ENCODE measurements at regions not wholly inside any gene's neighbourhood (a gene's known extent, or its start where the extent isn't known, plus 50 kb on each side); places are given as distances from the start of the nearest gene placed in this dataset.
A peak's percentile ranks its signal among the peaks of the same experiment; 100 is the strongest.
"Not testable (repeated sequence)": the region's sequence is repeated elsewhere in the genome, so short reads cannot be mapped to it uniquely, and the experiment has no call there.

DNA sequence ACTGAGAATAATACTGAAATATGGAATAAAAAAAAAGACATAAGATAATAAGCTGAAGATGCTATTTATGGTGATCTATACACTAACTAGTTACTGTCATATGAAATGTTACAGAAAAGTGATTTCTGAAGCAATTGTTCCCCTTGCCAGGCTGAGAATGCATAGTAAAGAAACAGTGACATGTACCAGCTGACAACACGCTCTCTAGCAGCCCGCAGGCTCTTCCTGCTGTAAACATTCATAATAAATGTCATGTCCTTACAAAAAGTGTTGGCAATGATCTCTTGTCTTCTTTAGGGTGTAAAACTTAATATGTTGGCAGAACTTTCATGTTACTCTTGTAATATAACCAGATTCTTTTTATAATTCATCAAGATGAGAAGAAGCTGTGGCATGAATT, 1171.3 kb downstream of the DSC3 start:
- no peak for DNase-seq (ENCODE audit: low read depth)

DNA sequence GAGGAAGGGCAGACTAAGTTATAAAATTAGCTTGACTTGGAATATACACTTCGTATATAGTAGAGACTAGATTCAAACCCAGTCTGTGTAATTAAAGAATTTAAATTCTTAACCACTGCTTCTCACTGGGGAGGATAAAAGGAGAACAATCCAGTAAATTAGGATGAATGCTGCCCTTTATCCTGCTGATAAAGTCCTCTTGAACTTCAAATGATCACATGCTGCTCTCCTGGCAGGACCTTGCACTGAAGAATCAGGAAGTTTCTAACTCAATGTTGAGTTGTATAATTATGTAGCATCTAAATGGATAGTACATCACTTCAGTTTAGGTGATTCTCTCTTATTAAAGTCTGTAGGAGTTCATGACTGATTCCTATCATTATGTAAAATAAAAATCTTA, 1179.7 kb downstream of the DSC3 start:
- DNase-seq (ENCODE audit: low read depth): no peak

DNA sequence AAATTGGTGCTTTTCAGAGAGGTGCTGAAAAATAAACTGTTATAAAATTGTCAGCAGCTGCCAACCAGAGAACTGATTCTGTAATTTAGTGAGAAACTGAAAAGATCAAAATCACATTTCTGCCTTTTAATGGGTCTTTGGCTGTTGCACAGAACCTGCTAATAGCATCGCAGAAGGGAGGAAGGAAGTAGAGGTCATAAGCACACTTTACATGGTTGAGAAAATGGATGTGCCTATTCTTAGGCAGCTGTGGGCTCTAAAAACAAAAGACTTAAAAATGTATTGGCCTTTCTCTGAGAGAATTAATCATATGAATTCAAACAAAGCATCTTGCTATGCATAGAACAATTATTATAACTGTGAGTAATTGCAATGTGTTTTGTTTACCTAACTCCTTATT, 1186.9 kb downstream of the DSC3 start:
- DNase-seq (ENCODE audit: low read depth): no peak

DNA sequence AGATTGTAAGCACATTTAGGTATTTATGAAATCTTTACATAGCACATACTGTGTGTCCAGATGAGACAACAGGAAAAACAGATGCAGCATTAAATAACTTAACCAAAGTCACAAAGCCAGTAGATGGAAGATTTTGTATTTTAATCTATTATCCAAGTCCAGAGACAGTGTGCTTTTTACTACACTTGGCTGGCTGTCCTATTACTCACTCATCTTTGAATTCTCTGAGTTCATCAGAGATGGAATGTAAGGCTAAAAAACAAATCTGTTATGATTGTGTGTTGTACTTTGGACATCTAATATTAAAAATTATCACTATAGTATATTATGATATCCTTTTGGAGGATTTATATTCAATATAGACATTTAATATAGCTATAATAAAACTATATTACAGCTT, 1189.4 kb downstream of the DSC3 start:
- DNase-seq (ENCODE audit: low read depth): peak; percentile 13

DNA sequence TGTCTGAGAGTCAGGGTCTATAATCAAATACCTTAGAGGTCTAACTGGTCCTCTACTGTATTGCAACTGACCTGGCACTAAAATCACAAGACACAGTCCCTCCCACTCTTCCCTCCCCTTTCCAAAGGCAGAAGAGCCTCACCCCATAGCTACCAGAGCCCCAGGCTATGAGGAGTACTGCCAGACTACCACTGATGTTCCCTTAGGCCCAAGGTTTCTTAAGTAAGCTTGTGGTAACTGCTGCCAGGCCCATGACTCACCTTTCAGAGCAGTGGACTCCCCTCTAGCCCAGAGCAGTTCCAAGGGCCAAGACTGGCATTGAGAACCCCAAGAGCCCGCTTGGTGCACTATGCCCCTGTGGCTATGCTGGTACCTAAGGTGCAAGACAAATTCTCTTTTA, 1193.4 kb downstream of the DSC3 start:
- peak; percentile 37 for DNase-seq (ENCODE audit: low read depth)

DNA sequence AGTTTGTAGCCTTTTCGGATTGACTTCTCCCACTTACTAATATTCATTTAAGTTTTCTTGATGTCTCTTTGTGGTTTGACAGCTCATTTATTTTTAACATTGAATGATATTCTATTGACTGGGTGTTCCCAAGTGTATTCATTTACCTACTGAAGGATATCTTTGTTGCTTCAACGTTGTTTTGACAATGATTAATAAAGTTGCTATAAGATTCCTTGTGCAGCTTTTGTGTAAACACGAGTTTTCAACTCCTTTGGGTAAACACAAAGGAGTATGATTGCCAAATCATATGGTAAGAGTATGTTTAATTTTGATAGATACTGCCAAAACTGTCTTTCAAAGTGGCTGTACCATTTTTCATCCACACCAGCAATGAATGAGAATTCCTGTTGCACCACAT, 1200.9 kb downstream of the DSC3 start:
- no peak for DNase-seq (ENCODE audit: low read depth)

DNA sequence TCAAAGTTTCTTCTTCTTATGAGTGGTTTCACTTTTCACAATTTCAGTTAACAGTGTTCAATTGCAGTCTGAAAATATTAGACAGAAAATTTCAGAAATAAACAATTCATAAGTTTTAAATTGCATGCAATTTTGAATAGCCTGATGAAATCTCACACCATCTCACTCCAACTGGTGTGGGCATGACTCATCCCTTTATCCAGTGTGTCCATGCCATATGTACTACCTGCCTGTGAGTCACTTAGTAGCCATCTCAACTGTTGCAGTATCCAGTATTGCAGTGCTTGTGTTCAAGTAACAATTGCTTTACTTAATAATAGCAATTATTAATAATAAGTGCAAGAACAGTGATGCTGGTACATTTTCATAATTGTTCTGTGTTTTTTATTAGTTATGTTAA, 1202.5 kb downstream of the DSC3 start:
- peak; percentile 91 for DNase-seq (ENCODE audit: low read depth)

DNA sequence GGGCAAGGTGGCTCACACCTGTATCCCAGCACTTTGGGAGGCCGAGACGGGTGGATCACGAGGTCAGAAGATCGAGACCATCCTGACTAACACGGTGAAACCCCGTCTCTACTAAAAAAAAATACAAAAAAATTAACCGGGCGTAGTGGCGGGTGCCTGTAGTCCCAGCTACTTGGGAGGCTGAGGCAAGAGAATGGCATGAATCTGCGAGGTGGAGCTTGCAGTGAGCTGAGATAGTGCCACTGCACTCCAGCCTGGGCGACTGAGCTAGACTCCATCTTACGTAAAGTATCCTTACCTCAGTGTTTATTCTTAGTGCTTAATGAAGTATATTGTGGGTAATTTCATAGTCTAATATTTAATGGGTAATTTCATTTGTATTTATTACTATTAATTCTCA, 1203.6 kb downstream of the DSC3 start:
- not testable (repeated sequence) for DNase-seq (ENCODE audit: low read depth)

DNA sequence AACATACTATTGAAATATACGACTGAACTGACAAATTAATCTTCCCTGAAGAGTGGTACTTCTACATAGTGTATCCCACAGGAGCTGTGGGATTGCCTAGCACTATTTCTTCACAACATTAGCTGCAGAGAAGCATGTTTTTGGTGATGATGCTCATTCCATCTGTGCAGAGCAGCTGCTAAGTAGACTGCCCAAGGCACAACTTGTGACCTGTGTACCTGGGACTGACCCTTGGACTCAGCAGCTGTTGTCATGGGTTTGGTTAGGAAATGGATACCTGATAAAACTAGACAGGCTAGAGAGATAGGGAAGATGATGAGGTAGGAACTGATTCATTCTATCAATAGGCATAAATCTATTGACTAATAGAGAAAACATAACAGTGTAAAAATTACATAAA, 1204.0 kb downstream of the DSC3 start:
- DNase-seq (ENCODE audit: low read depth): no peak

DNA sequence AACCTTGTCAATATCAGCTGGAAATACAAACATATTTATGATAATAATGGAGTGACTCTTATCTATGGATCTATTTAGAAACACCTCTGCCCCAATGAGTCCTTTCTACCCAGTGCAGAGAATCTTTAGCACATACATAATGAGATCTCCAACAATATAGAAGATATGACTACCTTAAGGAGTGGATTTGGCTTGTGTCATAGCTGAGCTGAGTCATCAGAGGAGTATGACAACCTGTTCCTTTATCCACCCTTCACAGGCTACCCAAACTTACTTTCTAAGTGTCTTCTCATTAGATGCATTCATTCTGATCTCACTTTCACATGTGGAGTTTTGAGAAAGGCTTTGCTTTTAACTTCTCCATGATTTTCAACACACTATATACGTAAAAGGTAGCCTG, 1218.9 kb downstream of the DSC3 start:
- DNase-seq (ENCODE audit: low read depth): no peak

DNA sequence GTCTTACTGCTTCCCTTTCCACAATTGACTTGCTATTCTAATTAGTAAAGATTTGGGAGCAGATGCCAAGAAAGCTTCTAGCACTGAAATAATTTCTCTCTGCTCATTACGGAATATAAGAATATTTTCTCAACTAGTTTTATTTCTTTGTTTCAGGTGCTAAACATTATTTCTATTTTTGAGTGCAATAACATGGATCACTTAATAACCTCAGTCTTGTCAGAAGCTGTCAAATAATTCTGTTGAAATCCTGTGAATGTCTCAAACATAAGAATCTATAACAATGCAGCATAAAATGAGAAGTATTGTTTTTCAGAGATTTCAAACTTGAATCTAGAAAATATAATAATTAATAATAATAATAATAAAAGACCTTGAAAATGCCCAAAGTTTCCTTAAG, 1221.0 kb downstream of the DSC3 start:
- DNase-seq (ENCODE audit: low read depth): no peak

DNA sequence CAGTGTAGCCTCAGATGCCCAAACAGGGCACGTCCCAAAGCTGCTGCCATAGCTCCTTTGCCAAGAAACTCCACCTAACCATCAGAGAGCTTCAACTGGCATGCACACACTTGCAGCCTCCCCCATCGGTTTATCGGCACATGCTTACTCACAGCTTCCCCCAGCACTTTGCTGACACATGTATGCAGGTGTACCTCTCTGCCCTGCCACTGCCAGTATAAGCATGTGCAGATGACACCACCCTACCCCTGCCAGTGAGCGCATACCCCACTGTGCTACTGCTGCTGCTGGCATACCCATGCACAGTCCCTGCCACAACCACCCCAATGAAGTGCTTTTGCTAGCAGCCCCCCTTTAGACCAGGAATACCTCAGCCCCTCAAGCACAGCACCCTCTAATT, 1231.0 kb downstream of the DSC3 start:
- DNase-seq (ENCODE audit: low read depth): no peak

DNA sequence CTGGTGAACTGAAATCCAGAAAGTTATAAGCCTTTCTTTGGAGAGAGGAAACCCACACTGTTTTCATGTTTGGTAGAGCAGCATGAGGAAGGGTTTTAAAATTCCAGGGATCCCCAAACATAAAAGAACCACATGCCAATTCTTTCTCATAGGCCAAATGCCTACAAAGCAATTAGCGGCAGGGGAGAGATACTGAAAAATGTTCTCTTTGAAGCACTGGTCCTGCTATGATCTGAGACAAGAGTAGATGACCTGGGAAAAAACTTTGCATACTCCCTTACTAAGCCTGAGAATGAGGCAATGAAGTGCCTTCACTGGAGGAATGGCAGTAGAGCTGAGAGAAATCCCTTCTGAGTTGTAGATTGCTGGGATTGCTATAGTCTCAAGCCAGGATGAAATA, 1261.7 kb downstream of the DSC3 start:
- peak; percentile 24 for DNase-seq (ENCODE audit: low read depth)

DNA sequence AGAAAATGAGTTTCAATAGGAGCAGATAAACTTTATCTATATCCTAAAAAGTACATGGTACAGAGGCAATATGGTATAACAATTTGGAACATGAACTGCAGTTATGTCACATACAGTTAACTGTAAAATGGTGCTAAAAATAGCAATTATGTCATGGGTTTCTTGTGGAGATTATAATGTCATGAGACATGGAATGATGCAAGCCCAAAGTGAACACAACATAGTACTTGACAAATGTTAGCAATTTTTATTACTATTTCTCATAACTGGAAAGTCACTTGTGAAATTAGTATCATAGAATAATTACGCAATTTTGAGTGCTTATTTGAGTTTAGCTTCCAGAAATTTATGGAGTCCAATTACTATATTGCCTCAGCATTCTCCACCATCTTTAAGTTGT, 1263.4 kb downstream of the DSC3 start:
- peak; percentile 65 for DNase-seq (ENCODE audit: low read depth)

DNA sequence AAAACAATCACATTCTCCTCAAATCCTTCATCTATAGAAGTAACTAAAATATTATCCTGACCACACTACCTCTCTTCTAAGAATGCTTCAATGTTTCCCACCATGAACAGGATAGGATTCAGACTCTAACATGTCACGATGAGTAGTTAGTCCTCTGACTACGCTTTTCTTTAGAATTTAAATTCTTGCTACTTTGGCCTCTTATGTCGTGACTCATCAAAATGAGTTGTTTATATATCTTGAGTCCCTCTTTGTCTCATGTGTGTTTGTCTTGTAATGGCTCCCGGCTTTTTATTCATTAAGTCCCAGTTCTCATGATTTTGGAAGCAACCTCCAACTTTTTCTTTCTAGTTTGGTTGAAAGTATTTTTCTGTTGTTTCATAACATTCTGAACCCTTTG, 1289.2 kb downstream of the DSC3 start:
- peak; percentile 6 for DNase-seq (ENCODE audit: low read depth)

DNA sequence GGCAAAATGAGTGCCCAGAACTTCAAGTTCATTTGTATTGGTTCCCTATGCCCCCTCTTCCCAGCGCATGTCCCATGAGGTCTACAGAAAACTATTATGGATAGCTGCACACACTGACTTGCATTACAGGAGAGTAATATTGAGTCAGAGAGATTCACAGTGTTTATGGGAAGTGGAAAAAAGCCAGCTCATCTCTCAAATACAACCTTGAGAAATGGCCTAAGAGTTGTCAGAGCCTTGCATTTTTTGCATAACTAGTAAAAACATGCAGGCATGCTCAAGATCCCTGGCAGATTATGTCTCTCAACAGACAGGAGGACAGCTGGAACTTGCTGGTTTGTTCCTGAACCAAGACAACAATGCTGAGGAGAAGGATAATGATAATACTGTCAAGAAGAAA, 1292.8 kb downstream of the DSC3 start:
- peak; percentile 88 for DNase-seq (ENCODE audit: low read depth)

DNA sequence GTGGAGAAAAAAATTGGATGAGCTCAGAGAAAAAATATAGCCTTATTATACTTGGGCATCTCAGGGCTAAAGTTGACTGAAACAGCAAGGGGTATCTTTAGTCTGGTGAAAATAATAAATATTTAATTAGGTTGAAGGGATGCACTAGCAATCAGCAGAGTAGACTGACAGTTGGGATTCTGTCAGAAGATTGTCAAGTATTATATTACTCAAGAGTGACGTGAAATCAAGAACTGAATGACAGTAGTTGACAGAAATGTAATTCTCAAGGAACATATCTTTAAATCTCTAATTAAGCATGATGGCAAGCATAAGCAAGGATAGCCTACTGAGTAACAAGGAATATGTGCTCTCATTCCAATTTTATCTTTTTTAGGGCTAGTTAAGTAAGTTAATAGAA, 1301.1 kb downstream of the DSC3 start:
- no peak for DNase-seq (ENCODE audit: low read depth)

DNA sequence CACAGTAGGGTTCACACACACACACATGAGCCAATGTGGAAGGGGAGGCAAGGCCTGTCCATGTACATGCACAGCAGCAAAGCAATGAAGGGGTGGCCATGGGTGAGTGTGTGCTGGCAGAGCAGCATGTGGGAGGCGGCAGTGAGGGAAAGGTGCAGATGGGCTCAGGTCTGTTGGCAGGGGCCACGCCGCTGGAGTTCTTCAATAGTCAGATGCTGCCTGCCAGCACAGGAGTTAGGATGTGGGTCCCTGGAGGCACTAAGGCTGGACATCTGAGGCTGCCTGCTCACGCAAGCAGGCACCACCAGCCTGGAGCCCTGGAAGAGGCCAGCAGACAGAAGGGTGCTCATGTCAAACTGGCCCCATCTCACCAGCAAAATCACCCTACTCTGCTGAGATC, 1304.9 kb downstream of the DSC3 start:
- no peak for DNase-seq (ENCODE audit: low read depth)

DNA sequence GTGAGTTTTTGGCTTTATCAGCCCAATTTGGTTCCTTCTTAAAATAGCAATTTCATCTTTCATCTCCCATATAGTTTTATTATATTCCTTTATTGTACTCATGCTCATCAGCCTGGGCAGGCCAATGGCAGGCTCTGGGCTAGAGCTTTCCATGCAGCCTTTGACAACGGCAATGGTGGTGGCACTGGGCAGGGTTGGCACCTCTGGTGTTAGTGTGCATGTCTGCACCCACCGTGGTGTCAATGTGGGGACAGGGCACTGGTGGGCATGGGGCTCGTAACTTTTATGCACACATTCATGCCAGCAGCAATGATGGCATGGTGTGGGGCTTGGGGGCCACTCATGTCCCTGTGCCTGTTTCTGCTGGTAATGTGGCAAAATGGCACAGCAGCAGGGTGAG, 1305.4 kb downstream of the DSC3 start:
- no peak for DNase-seq (ENCODE audit: low read depth)

DNA sequence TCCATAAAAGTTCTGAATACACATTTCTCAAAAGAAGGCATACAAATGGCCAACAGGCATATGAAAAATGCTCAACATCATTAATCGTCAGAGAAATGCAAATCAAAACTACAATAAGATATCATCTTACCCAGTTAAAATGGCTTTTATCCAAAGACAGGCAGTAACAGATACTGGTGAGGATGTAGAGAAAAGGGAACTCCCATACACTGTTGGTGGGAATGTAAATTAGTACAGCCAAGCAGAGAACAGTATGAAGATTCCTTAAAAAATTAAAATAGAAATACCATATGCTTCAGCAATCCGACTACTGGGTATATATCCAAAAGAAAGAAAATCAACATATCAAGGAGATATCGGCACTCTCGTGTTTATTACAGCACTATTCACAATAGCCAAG, 1312.5 kb downstream of the DSC3 start:
- DNase-seq (ENCODE audit: low read depth): no peak

DNA sequence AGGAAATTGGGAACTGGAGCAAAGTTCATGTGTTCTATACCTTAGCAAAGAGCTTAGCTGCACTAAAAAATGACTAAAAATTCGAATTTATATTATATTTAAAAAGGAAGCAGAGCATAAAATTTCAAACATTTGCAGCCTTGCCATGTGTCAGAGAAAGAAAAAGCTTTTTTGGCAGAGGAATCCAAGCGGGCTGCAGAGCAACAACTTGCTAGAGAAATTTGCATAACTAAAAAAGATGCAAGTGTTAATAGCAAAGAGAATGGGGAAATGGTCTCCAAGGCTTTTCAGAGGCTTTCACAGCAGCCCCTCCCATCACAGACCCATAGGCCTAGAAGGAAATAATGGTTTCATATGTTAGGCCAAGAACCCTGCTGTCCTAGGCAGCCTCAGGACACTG, 1315.9 kb downstream of the DSC3 start:
- no peak for DNase-seq (ENCODE audit: low read depth)

DNA sequence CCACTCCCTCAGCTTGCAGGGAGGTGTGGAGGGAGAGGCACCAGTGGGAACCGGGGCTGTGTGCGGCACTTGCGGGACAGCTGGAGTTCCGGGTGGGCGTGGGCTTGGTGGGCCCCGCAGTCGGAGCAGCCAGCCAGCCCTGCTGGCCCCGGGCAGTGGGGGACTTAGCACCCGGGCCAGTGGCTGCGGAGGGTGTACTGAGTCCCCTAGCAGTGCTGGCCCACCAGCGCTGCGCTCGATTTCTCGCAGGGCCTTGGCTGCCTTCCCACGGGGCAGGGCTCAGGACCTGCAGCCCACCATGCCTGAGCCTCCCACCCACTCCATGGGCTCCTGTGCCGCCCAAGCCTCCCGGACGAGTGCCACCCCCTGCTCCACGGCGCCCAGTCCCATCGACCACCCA, 1319.1 kb downstream of the DSC3 start:
- DNase-seq (ENCODE audit: low read depth): not testable (repeated sequence)

DNA sequence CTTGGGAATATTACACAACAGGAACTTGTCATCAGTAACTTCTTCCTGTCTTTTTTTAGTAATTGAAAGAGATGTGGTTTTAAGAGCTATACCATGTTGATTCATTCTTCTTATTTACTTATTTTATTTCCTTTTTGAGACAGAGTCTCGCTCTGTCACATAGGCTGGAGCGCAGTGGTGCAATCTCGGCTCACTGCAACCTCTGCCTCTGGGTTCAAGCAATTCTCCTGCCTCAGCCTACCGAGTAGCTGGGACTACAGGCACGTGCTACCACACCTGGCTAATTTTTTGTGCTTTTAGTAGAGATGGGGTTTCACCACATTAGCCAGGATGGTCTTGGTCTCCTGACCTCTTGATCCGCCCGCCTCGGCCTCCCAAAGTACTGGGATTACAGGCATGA, 1326.6 kb downstream of the DSC3 start:
- DNase-seq (ENCODE audit: low read depth): not testable (repeated sequence)

DNA sequence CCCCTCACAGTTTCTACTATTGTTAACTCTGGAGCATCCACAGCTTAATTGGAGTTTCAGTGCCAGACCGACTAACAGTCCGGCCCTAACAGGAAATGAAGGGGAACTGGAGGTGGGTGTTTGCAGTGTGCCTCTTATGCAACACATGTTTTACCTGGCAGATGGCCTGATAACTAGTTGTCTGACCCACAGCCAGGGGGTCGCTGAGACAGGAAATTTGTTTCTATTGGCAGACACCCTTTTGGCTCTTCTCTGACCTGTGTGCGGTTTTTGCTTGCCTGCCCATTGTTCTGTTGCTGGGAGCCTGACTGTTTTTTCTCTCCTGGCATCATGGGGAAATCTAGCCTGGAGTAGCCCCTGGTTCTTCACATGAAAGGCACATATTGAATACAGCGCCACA, 1329.8 kb downstream of the DSC3 start:
- no peak for DNase-seq (ENCODE audit: low read depth)

DNA sequence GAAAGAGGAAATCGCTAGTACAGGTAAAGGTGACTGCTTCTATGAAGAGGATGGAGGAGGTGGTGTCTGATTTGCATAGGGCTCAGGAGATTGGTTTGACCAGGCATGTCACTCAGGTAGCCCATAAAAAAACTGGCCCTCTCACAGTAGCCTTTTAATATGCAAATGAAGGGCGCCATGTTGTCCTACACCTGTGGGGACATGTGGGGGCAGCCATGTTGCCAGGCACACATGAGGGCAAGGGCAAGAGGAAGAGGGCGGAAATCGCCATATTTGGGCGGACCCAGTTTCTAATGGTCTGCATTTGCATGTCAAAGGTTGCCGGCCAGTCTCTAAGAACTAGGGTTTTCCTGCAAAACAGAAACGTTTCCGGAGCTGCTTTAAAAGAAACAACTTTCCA, 1330.6 kb downstream of the DSC3 start:
- DNase-seq (ENCODE audit: low read depth): no peak
